ENCODE measurements at regions not wholly inside any gene's neighbourhood (a gene's known extent, or its start where the extent isn't known, plus 50 kb on each side); places are given as distances from the start of the nearest gene placed in this dataset.

DNA sequence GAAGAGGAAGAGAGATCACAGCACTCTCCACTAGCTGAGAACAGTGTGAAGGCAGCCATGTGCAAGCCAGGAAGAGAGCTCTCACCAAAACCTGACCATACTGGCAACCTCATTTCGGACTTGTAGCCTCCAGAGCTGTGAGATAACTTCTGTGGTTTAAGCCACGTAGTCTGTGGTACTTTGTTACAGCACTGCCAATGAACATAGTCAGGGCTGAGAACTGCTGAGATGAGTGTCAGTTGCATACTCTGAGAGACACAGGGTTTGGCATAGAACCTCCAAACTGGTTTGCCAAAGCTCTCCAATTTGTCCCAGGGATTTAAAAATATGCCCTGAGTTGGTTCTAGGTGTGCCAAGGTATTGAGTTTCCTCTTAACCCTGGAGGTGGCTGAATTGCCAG lies 218.6 kb downstream of the ATP23 start:
- Histone ChIP-seq H3K36me3 (ENCODE audit: control insufficient read depth, insufficient read depth, low read length) (no peaks in the 10 kb centered on the region), H3K27me3 (ENCODE audit: control insufficient read depth, insufficient read depth, low read length) (peaks cover 5% of the 10 kb centered on the region), H3K4me3 (ENCODE audit: low read depth, low read length) (no peak overlapping the region)
- TF ChIP-seq, protein P1, sequence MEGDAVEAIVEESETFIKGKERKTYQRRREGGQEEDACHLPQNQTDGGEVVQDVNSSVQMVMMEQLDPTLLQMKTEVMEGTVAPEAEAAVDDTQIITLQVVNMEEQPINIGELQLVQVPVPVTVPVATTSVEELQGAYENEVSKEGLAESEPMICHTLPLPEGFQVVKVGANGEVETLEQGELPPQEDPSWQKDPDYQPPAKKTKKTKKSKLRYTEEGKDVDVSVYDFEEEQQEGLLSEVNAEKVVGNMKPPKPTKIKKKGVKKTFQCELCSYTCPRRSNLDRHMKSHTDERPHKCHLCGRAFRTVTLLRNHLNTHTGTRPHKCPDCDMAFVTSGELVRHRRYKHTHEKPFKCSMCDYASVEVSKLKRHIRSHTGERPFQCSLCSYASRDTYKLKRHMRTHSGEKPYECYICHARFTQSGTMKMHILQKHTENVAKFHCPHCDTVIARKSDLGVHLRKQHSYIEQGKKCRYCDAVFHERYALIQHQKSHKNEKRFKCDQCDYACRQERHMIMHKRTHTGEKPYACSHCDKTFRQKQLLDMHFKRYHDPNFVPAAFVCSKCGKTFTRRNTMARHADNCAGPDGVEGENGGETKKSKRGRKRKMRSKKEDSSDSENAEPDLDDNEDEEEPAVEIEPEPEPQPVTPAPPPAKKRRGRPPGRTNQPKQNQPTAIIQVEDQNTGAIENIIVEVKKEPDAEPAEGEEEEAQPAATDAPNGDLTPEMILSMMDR (IDR thresholded peaks at IDR 0.05; ENCODE audit: insufficient read depth, low read depth, low read length), result no peak
- no peak for DNase-seq (ENCODE audit: low read depth)
- ChIA-PET POLR2A (no interaction called here), CTCF (interaction anchor here (0.6 kb wide), 1 partner anchor 1052 kb away, joined by 3 read pairs; no protein-coding TSS in a partner anchor)

DNA sequence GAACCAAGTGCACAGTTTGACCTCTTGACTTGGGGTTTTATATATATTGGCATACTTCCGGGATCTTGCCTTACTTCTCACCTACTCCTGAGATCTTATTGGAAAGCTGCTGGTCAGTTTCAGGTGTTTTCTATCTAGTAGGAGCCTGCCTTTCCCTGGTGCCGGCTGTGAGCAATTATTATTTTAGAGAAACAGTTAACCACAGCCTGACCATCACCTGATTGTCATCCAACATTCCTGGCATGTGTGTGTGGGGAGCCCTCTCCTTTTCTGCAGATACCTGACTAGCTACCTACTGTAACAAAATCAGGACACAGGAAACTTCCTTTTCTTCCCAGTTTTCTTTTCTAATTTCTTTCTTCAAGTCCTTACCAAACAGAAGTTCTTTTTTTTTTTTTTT lies 220.4 kb downstream of the ATP23 start:
- POLR2A ChIA-PET, result no interaction called here
- CTCF ChIA-PET, result interaction anchor here (0.9 to 1.4 kb wide), 2 partner anchors 13 to 23 kb away, joined by 3 read pairs; no protein-coding TSS in a partner anchor
- no peak for DNase-seq (ENCODE audit: low read depth)
- TF ChIP-seq, protein P1 (IDR thresholded peaks at IDR 0.05; ENCODE audit: insufficient read depth, low read depth, low read length), result no peak
- H3K4me3 ChIP-seq (ENCODE audit: low read depth, low read length), result no peak overlapping the region
- peaks cover 2% of the 10 kb centered on the region for H3K27me3 ChIP-seq (ENCODE audit: control insufficient read depth, insufficient read depth, low read length)
- no peaks in the 10 kb centered on the region for H3K36me3 ChIP-seq (ENCODE audit: control insufficient read depth, insufficient read depth, low read length)

DNA sequence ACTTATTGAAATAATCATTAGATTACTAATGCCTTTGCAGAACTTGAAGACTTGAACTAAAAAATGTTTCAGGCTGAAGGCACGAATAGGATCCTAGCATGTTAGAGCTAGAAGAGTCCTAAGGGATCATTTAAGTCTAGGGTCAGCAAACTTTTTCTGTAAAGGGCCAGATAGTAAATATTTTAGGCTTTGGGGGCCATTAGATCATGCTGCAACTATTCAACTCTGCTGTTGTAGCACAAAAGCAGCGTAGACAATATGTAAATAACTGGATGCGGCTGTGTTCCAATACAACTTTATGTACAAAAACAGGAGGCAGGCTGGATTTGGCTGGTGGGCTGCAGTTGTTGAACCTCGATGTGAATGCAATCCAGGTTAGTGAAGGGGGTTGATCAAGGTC lies 221.7 kb downstream of the ATP23 start:
- H3K4me3 ChIP-seq (ENCODE audit: low read depth, low read length), result no peak overlapping the region
- H3K36me3 ChIP-seq (ENCODE audit: control insufficient read depth, insufficient read depth, low read length), result no peaks in the 10 kb centered on the region
- TF ChIP-seq, protein P1 (IDR thresholded peaks at IDR 0.05; ENCODE audit: insufficient read depth, low read depth, low read length), result no peak
- POLR2A ChIA-PET, result no interaction called here
- CTCF ChIA-PET, result interaction anchor here (0.8 kb wide), 1 partner anchor 15 kb away, joined by 3 read pairs; no protein-coding TSS in a partner anchor
- DNase-seq (ENCODE audit: low read depth), result no peak
- peaks cover 2% of the 10 kb centered on the region for H3K27me3 ChIP-seq (ENCODE audit: control insufficient read depth, insufficient read depth, low read length)

DNA sequence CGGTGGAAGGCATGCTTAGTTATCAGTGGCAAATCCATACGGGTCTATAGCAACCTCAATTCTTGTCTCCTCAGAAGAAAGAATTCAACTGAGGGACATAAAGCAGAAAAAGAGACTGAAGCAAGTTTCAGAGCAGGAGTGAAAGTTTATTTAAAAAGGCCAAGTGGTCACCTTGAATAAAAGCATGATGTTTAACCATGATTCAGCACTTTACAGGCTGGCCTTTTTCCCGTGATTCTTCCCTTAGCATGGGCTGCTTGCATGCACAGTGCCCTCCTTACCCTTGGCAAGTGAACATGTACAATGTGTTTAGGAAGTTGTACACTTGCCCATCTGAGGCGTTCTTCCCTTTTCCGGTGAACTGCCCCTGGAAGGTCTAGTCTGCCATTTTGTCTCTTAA lies 225.3 kb downstream of the ATP23 start:
- no peak for DNase-seq (ENCODE audit: low read depth)
- TF ChIP-seq, protein P1 (IDR thresholded peaks at IDR 0.05; ENCODE audit: insufficient read depth, low read depth, low read length), result no peak
- POLR2A ChIA-PET, result no interaction called here
- no peaks in the 10 kb centered on the region for H3K36me3 ChIP-seq (ENCODE audit: control insufficient read depth, insufficient read depth, low read length)
- no peaks in the 10 kb centered on the region; the same call in 1 of the 2 replicates for H3K27me3 ChIP-seq (ENCODE audit: control insufficient read depth, insufficient read depth, low read length)
- no peak overlapping the region for H3K4me3 ChIP-seq (ENCODE audit: low read depth, low read length)
- CTCF ChIA-PET, result no interaction called here

DNA sequence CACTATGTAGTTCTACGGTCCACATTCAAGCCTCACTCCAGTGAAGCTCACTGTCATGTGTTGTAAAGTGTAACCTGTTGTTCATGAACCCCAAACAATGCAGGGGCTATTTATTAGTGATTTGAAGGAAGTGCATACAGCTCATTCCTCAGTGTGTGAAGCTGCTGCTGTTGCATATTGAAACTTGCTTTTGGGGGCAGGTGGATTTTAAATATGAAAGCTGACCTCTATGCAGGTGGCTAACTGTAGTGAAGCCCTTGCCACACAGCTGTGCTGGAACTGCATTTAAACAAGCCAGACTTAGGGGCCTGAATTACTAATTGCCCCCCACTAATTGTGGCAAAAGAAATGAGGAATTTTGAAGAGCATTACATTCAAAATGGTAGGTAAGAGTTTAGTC lies 226.3 kb downstream of the ATP23 start:
- DNase-seq (ENCODE audit: low read depth), result no peak
- H3K27me3 ChIP-seq (ENCODE audit: control insufficient read depth, insufficient read depth, low read length), result no peaks in the 10 kb centered on the region; the same call in 1 of the 2 replicates
- H3K4me3 ChIP-seq (ENCODE audit: low read depth, low read length), result no peak overlapping the region
- TF ChIP-seq, protein P1 (IDR thresholded peaks at IDR 0.05; ENCODE audit: insufficient read depth, low read depth, low read length), result no peak
- CTCF ChIA-PET, result interaction anchor here (0.9 kb wide), 1 partner anchor 121 kb away, joined by 3 read pairs; no protein-coding TSS in a partner anchor
- H3K36me3 ChIP-seq (ENCODE audit: control insufficient read depth, insufficient read depth, low read length), result no peaks in the 10 kb centered on the region
- POLR2A ChIA-PET, result no interaction called here
